Fibroblast of lung (primary cell): ENCODE measurements at regions not wholly inside any gene's neighbourhood (a gene's known extent, or its start where the extent isn't known, plus 50 kb on each side); places are given as distances from the start of the nearest gene placed in this dataset.
A peak's percentile ranks its signal among the peaks of the same experiment; 100 is the strongest.

Experiments used
- DNase-seq, 2 donors: peaks; one replicate each; pipeline versions ENCODE4 v3.0.0 to v3.0.0-alpha.2; 2010; ENCODE audit warnings: low read depth in 2 of 2
- H2AFZ ChIP-seq: 2 replicates; pipeline ENCODE4 v1.5.1; 2012; ENCODE audit warnings: low read length, control low read depth, inconsistent platforms
- H3K27ac ChIP-seq: 2 replicates; pipeline ENCODE4 v1.5.1; 2011; ENCODE audit warnings: low read length, control low read depth; ENCODE audit not compliant: insufficient read depth
- H3K27me3 ChIP-seq: 2 replicates; pipeline ENCODE4 v1.5.1; 2011; ENCODE audit warnings: mild to moderate bottlenecking, low read length; ENCODE audit not compliant: control insufficient read depth, insufficient read depth
- H3K36me3 ChIP-seq: 2 replicates; pipeline ENCODE4 v1.5.1; 2011; ENCODE audit warnings: low read length; ENCODE audit not compliant: control insufficient read depth, insufficient read depth
- H3K4me1 ChIP-seq: 2 replicates; pipeline ENCODE4 v1.5.1; 2011; ENCODE audit warnings: low read length; ENCODE audit not compliant: control insufficient read depth, insufficient read depth; ENCODE audit errors: extremely low read depth
- H3K4me2 ChIP-seq: 2 replicates; pipeline ENCODE4 v1.5.1; 2011; ENCODE audit warnings: low read length, control low read depth; ENCODE audit not compliant: insufficient read depth; ENCODE audit errors: extremely low read depth
- H3K4me3 ChIP-seq, 4 experiments: fragments of 200-600 bp in 1 of 4; sonication (generic) in 1 of 4; replicated peaks in 1 of 4; 2 replicates each; pipeline ENCODE4 v1.5.1; 2011 to 2016; ENCODE audit warnings: low read length in 4 of 4, low read depth in 3 of 4, mild to moderate bottlenecking in 3 of 4, control low read depth in 2 of 4, inconsistent platforms in 1 of 4, mixed read lengths in 1 of 4; ENCODE audit not compliant: insufficient read depth in 1 of 4; ENCODE audit errors: control extremely low read depth in 1 of 4
- H3K79me2 ChIP-seq: 2 replicates; pipeline ENCODE4 v1.5.1; 2012; ENCODE audit warnings: mild to moderate bottlenecking, low read length, inconsistent platforms; ENCODE audit not compliant: control insufficient read depth, insufficient read depth
- H3K9ac ChIP-seq: 2 replicates; pipeline ENCODE4 v1.5.1; 2011; ENCODE audit warnings: mild to moderate bottlenecking, low read length, control low read depth; ENCODE audit not compliant: insufficient read depth
- H3K9me3 ChIP-seq: 2 replicates; pipeline ENCODE4 v1.5.1; 2012; ENCODE audit warnings: low read depth, low read length; ENCODE audit not compliant: control insufficient read depth, insufficient read depth
- H4K20me1 ChIP-seq: 2 replicates; pipeline ENCODE4 v1.5.1; 2011; ENCODE audit warnings: low read length; ENCODE audit not compliant: control insufficient read depth, insufficient read depth; ENCODE audit errors: extremely low read depth
- CTCF ChIP-seq, 2 donors: IDR thresholded peaks in 1 of 2; conservative IDR thresholded peaks in 1 of 2; 1 replicate in 1 of 2; 2 replicates in 1 of 2; pipeline ENCODE4 v1.5.1; 2011 to 2012; ENCODE audit warnings: low read length in 2 of 2, control low read depth in 1 of 2, inconsistent platforms in 1 of 2, low read depth in 1 of 2, mild to moderate bottlenecking in 1 of 2
- EZH2 ChIP-seq: IDR thresholded peaks from 2 replicates; pipeline ENCODE4 v1.5.1; 2012; ENCODE audit warnings: low read length, control low read depth, mild to moderate bottlenecking; ENCODE audit errors: missing control alignments

- H3K27me3 ChIP-seq, result no peaks in the 10 kb centered on the region
- no peaks in the 10 kb centered on the region for H3K4me1 ChIP-seq
- TF ChIP-seq CTCF (conservative IDR thresholded peaks at IDR 0.05 in 1 of 2, IDR thresholded peaks at IDR 0.05 in 1 of 2; ENCODE audit: low read depth in 1 of 2, low read length in 2 of 2) (no peak), EZH2 (no peak)
- no peaks in the 10 kb centered on the region for H3K79me2 ChIP-seq
- H3K9me3 ChIP-seq, result no peaks in the 10 kb centered on the region
- no peak overlapping the region for H2AFZ ChIP-seq
- H4K20me1 ChIP-seq, result no peaks in the 10 kb centered on the region
- no peak for DNase-seq
- no peak overlapping the region for H3K9ac ChIP-seq
- H3K4me3 ChIP-seq, result no peak overlapping the region
- H3K27ac ChIP-seq, result no peak overlapping the region
- no peaks in the 10 kb centered on the region for H3K36me3 ChIP-seq
- H3K4me2 ChIP-seq, result no peak overlapping the region
Measured at GRCh38 chr7:10704653-10705052, 269.0 kb upstream of the PHF14 start.

GRCh38 chr7:10706875-10707493 is 266.7 kb upstream of the PHF14 start:
- no peak overlapping the region for H3K4me2 ChIP-seq
- TF ChIP-seq CTCF (conservative IDR thresholded peaks at IDR 0.05 in 1 of 2, IDR thresholded peaks at IDR 0.05 in 1 of 2; ENCODE audit: low read depth in 1 of 2, low read length in 2 of 2) (no peak), EZH2 (no peak)
- H3K27ac ChIP-seq, result no peak overlapping the region
- DNase-seq, result no peak
- no peaks in the 10 kb centered on the region for H3K9me3 ChIP-seq
- H3K27me3 ChIP-seq, result no peaks in the 10 kb centered on the region
- no peaks in the 10 kb centered on the region for H3K36me3 ChIP-seq
- no peak overlapping the region for H2AFZ ChIP-seq
- no peak overlapping the region for H3K4me3 ChIP-seq
- H4K20me1 ChIP-seq, result no peaks in the 10 kb centered on the region
- no peaks in the 10 kb centered on the region for H3K79me2 ChIP-seq
- H3K9ac ChIP-seq, result no peak overlapping the region
- H3K4me1 ChIP-seq, result no peaks in the 10 kb centered on the region

- H3K27ac ChIP-seq, result no peak overlapping the region
Measured at GRCh38 chr7:10707519-10707918, 266.2 kb upstream of the PHF14 start.

More at GRCh38 chr7:10707519-10707918, 266.2 kb upstream of the PHF14 start:
- no peak overlapping the region for H2AFZ ChIP-seq
- no peaks in the 10 kb centered on the region for H3K27me3 ChIP-seq
- no peaks in the 10 kb centered on the region for H3K4me1 ChIP-seq
- no peak overlapping the region for H3K4me2 ChIP-seq
- TF ChIP-seq CTCF (conservative IDR thresholded peaks at IDR 0.05 in 1 of 2, IDR thresholded peaks at IDR 0.05 in 1 of 2; ENCODE audit: low read depth in 1 of 2, low read length in 2 of 2) (no peak), EZH2 (no peak)
- H3K36me3 ChIP-seq, result no peaks in the 10 kb centered on the region
- no peaks in the 10 kb centered on the region for H3K79me2 ChIP-seq
- H3K9me3 ChIP-seq, result no peaks in the 10 kb centered on the region
- peak in 1 of 2 donors; percentile 3 for DNase-seq
- no peak overlapping the region for H3K9ac ChIP-seq
- H3K4me3 ChIP-seq, result no peak overlapping the region
- H4K20me1 ChIP-seq, result no peaks in the 10 kb centered on the region
